Bone marrow (tissue), 2 donors: ENCODE measurements at regions not wholly inside any gene's neighbourhood (a gene's known extent, or its start where the extent isn't known, plus 50 kb on each side); places are given as distances from the start of the nearest gene placed in this dataset.

ENCODE experiments used
- DNase-seq, 2 donors: peaks; one replicate each; lab custom pipeline; 2025; lab: John Stamatoyannopoulos, UW

GRCh38 chr14:49999146-49999761 lies 106.4 kb downstream of the ARF6 start:
- peak; percentile 41 to 87 for DNase-seq

GRCh38 chr14:49999826-50000379 lies 107.0 kb downstream of the ARF6 start:
- DNase-seq: no peak

GRCh38 chr14:50000380-50001150 lies 107.7 kb downstream of the ARF6 start:
- DNase-seq: peak; percentile 48 to 87

GRCh38 chr14:50001151-50001998 lies 108.5 kb downstream of the ARF6 start:
- no peak for DNase-seq

GRCh38 chr14:50001999-50002925 lies 109.4 kb downstream of the ARF6 start:
- DNase-seq: no peak

- no peak for DNase-seq
These were observed 110.0 kb downstream of the ARF6 start for GRCh38 chr14:50002926-50003212.

GRCh38 chr14:50003213-50004021 lies 110.5 kb downstream of the ARF6 start:
- DNase-seq: peak; percentile 49 to 91

- DNase-seq: no peak
These were observed 110.2 kb downstream of the VCPKMT start for GRCh38 chr14:50006141-50006540.

- no peak for DNase-seq
These were observed 109.1 kb downstream of the VCPKMT start for GRCh38 chr14:50007123-50007903.

GRCh38 chr14:50008562-50008961 lies 107.8 kb downstream of the VCPKMT start:
- no peak for DNase-seq

- no peak for DNase-seq
These were observed 107.4 kb downstream of the VCPKMT start for GRCh38 chr14:50008974-50009373.

- no peak for DNase-seq
These were observed 105.6 kb downstream of the VCPKMT start for GRCh38 chr14:50010752-50011151.

GRCh38 chr14:50011242-50011641 lies 105.1 kb downstream of the VCPKMT start:
- no peak for DNase-seq

GRCh38 chr14:50012644-50013043 lies 103.7 kb downstream of the VCPKMT start:
- no peak for DNase-seq

GRCh38 chr14:50013198-50013918 lies 103.0 kb downstream of the VCPKMT start:
- no peak for DNase-seq

- DNase-seq: no peak
These were observed 102.4 kb downstream of the VCPKMT start for GRCh38 chr14:50013934-50014333.

GRCh38 chr14:50014809-50015430 lies 101.5 kb downstream of the VCPKMT start:
- DNase-seq: no peak

GRCh38 chr14:50015716-50016115 lies 100.7 kb downstream of the VCPKMT start:
- no peak for DNase-seq
